ENCODE measurements at regions not wholly inside any gene's neighbourhood (a gene's known extent, or its start where the extent isn't known, plus 50 kb on each side); places are given as distances from the start of the nearest gene placed in this dataset.

DNA sequence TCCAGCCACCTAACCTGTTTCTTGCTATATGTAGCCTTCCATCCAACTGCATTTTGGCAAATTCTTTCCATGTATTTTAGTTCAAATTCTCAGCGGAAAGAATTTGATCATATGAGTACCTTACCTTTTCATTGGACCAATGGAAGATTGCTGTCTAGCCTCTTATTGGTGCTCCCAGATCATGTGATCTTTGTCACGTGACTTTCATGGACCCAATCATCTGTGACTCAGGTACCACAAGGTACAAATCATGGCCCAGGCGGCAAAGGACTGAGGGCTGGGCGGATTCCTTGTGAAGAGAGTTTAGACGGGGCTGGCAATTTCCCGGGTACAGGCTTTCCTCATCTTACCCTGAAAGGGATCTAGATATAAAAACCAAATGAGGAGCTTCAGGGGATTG, 85.9 kb upstream of the TBX20 start:
- TF ChIP-seq POLR2A (IDR thresholded peaks at IDR 0.05; ENCODE audit: low read depth, low read length) (no peak), TAF1 (IDR thresholded peaks at IDR 0.05; ENCODE audit: borderline replicate concordance, low read depth, low read length) (no peak), POLR2AphosphoS5 (IDR thresholded peaks at IDR 0.05; ENCODE audit: low read depth, low read length) (no peak)
